Uterus (tissue), 3 donors: ENCODE measurements at regions not wholly inside any gene's neighbourhood (a gene's known extent, or its start where the extent isn't known, plus 50 kb on each side); places are given as distances from the start of the nearest gene placed in this dataset.

Experiments used
- DNase-seq, 2 donors: peaks; one replicate each; pipeline ENCODE4 v3.0.0-alpha.2; 2019 to 2020
- H3K27ac ChIP-seq, 2 donors: fragments of 200-600 bp; sonication (generic); 1 replicate in 1 of 2; 2 replicates in 1 of 2; pipeline ENCODE4 v1.5.1; 2016 to 2018
- H3K27me3 ChIP-seq, 2 donors: fragments of 200-600 bp; sonication (generic); one replicate each; pipeline ENCODE4 v1.5.1; 2018 to 2019; ENCODE audit warnings: control low read depth in 1 of 2
- H3K36me3 ChIP-seq, 2 donors: fragments of 200-600 bp; sonication (generic); one replicate each; pipeline ENCODE4 v1.5.1; 2019; ENCODE audit warnings: control low read depth in 1 of 2
- H3K4me1 ChIP-seq, 2 donors: fragments of 200-600 bp; sonication (generic); one replicate each; pipeline ENCODE4 v1.5.1; 2018 to 2019; ENCODE audit warnings: control low read depth in 1 of 2
- H3K4me3 ChIP-seq, 2 donors: fragments of 200-600 bp; sonication (generic); 1 replicate in 1 of 2; 2 replicates in 1 of 2; pipeline ENCODE4 v1.5.1; 2018 to 2019; ENCODE audit warnings: mild to moderate bottlenecking in 1 of 2
- H3K9me3 ChIP-seq, 2 donors: fragments of 200-600 bp; sonication (generic); one replicate each; pipeline ENCODE4 v1.5.1; 2019; ENCODE audit warnings: control low read depth in 1 of 2
- POLR2A ChIP-seq, 2 donors: fragments of 450-650 bp; IDR thresholded peaks; one replicate each; pipeline ENCODE4 v1.6.1; 2016; ENCODE audit warnings: antibody characterized with exemption in 2 of 2, mild to moderate bottlenecking in 1 of 2, moderate library complexity in 1 of 2
- intact Hi-C: fragments of 100-400 bp; cut with DNase I; formaldehyde crosslinking; loops from one replicate; pipeline ENCODE4 v1.15.1; 2023; ENCODE audit warnings: low total_unique reads
- TF ChIP-seq, protein P1 (sequence below), 4 experiments: fragments of 200-600 bp in 2 of 4; fragments of 450-650 bp in 2 of 4; sonication (generic) in 2 of 4; IDR thresholded peaks; one replicate each; pipeline ENCODE4 v1.5.1; 2016 to 2019; ENCODE audit warnings: antibody characterized with exemption in 4 of 4, mild to moderate bottlenecking in 2 of 4, moderate library complexity in 1 of 4
- donor health status: DM: yes; HTN: yes; CAD: no.

DNA sequence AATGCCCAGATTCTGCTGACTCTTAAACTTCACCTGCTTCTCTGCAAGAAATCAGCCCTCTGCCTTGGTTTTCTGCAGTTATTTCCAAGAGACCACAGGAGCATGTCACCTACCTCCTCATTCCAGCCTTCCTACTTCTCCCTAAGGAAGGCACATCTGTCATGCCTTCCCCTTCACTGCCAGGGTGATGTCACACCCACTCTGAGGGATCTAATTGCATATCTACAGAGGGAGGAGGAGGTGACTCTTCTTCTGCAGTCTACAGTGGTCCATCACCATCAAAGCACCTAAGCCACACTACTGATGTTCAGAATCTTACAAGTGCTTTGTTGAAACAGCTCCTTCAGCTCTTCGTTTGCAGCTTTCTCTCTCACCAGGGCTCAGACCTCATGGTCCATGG lies 275.5 kb downstream of the FGFR2 start:
- H3K27ac ChIP-seq: no peak overlapping the region
- no peak overlapping the region for H3K4me3 ChIP-seq
- H3K36me3 ChIP-seq: no peaks in the 10 kb centered on the region
- H3K4me1 ChIP-seq: no peaks in the 10 kb centered on the region
- TF ChIP-seq, protein P1, sequence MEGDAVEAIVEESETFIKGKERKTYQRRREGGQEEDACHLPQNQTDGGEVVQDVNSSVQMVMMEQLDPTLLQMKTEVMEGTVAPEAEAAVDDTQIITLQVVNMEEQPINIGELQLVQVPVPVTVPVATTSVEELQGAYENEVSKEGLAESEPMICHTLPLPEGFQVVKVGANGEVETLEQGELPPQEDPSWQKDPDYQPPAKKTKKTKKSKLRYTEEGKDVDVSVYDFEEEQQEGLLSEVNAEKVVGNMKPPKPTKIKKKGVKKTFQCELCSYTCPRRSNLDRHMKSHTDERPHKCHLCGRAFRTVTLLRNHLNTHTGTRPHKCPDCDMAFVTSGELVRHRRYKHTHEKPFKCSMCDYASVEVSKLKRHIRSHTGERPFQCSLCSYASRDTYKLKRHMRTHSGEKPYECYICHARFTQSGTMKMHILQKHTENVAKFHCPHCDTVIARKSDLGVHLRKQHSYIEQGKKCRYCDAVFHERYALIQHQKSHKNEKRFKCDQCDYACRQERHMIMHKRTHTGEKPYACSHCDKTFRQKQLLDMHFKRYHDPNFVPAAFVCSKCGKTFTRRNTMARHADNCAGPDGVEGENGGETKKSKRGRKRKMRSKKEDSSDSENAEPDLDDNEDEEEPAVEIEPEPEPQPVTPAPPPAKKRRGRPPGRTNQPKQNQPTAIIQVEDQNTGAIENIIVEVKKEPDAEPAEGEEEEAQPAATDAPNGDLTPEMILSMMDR (IDR thresholded peaks at IDR 0.05): no peak
- TF ChIP-seq POLR2A (IDR thresholded peaks at IDR 0.05): no peak
- no peak for DNase-seq
- no peaks in the 10 kb centered on the region for H3K27me3 ChIP-seq
- H3K9me3 ChIP-seq: no peaks in the 10 kb centered on the region
- intact Hi-C loops: no loop called here

DNA sequence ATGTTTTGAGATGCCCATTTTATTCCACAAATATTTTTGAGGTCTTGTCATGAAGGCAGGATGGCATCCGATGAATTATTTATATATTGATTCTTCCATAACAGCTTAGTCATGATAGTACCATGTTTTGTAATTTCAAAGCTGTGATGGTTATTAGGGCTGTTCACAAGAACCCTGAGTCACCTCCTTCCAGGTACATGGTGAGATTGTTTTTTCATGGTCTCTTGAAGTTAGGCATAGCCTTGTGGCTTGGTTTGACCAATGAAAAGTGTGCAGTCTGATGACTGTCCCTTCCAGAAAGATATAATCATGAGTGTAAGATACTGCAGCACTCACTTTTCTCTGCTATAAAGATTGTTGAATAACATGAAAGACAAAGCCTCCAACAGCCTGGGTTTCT lies 274.8 kb downstream of the FGFR2 start:
- H3K4me3 ChIP-seq: no peak overlapping the region
- H3K9me3 ChIP-seq: no peaks in the 10 kb centered on the region
- intact Hi-C loops: no loop called here
- no peaks in the 10 kb centered on the region for H3K27me3 ChIP-seq
- no peak for DNase-seq
- no peak overlapping the region for H3K27ac ChIP-seq
- no peaks in the 10 kb centered on the region for H3K36me3 ChIP-seq
- H3K4me1 ChIP-seq: no peaks in the 10 kb centered on the region
- TF ChIP-seq POLR2A (IDR thresholded peaks at IDR 0.05): no peak
- TF ChIP-seq, protein P1 (IDR thresholded peaks at IDR 0.05): no peak

DNA sequence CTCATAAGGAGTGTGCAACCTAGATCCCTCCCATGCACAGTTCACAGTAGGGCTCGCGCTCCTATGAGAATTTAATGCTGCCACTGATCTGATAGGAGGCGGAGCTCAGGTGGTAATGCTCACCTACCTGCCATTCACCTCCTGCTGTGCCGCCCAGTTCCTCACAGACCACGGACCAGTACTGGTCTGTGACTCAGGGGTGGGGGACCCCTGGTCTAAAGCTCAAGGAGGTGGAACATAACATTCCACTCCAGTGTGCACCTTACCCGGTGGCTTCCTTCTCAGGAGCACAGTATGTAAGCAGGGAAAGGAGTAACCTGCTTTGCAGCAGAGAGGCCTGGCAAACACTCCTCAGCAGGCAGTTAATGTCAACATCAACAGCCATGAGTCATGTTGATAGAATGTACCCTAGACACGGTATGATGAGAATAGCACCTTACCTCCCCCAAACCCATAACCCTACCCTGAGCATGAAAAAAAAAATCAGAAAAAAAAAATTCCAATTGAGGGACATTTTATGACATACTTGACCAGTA lies 273.5 kb downstream of the FGFR2 start:
- no peak for DNase-seq
- H3K27ac ChIP-seq: no peak overlapping the region
- H3K4me3 ChIP-seq: no peak overlapping the region
- no peaks in the 10 kb centered on the region for H3K36me3 ChIP-seq
- no peaks in the 10 kb centered on the region for H3K9me3 ChIP-seq
- TF ChIP-seq, protein P1 (IDR thresholded peaks at IDR 0.05): no peak
- no peaks in the 10 kb centered on the region for H3K4me1 ChIP-seq
- intact Hi-C loops: no loop called here
- no peaks in the 10 kb centered on the region for H3K27me3 ChIP-seq

DNA sequence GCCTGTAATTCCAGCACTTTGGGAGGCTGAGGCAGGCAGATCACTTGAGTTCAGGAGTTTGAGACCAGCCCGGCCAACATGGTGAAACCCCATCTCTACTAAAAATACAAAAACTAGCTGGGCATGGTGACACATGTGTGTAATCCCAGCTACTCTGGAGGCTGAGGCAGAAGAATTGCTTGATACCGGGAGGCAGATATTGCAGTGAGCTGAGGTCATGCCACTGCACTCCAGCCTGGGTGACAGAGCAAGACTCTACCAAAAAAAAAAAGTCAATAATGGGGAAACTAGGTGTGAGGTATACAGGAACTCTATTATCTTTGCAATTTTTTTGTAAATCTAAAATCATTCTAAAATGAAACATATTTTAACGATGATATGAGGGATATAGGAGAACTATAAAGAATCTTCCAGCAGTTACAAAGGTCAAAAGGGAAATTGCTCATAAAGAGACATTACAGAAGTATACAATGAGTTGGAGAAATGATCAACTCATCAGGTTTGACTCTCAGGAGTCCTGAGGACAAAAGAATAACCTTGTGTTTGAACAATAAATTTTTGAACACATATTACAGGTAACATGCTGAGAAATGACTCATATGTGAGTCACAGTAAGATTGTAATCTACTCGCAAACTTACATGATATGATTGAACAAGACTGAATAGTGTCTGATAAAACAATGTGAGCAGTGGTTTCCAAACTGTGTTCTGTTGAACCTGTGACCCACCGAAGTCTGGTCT lies 272.6 kb downstream of the FGFR2 start:
- no peak overlapping the region for H3K27ac ChIP-seq
- H3K27me3 ChIP-seq: no peaks in the 10 kb centered on the region
- no peak for TF ChIP-seq POLR2A (IDR thresholded peaks at IDR 0.05)
- TF ChIP-seq, protein P1 (IDR thresholded peaks at IDR 0.05): no peak
- H3K36me3 ChIP-seq: no peaks in the 10 kb centered on the region
- no peak overlapping the region for H3K4me3 ChIP-seq
- H3K4me1 ChIP-seq: no peaks in the 10 kb centered on the region
- no peak for DNase-seq
- intact Hi-C loops: no loop called here
- no peaks in the 10 kb centered on the region for H3K9me3 ChIP-seq

DNA sequence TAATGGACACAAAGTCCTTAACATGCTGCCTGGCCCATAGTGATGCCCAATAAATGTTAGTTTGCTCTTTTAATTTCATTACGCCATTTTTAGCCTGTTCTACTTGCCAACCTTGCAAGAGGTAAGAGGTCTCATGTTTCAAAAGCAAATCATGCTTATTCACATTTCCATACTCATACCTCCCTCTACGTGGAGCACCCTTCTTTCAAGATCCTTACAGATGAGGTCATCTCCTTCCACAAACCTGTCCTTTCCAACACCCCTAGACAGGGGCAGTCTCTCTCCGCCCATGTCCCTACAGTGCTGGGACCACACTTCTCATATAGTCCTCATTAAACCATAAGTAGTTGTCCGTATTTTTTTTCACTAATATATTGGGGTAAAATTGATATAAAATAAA lies 271.3 kb downstream of the FGFR2 start:
- intact Hi-C loops: no loop called here
- Histone ChIP-seq H3K4me3 (no peak overlapping the region), H3K27ac (no peak overlapping the region), H3K36me3 (no peaks in the 10 kb centered on the region), H3K9me3 (no peaks in the 10 kb centered on the region), H3K4me1 (no peaks in the 10 kb centered on the region), H3K27me3 (no peaks in the 10 kb centered on the region)
- DNase-seq: no peak
- TF ChIP-seq POLR2A (IDR thresholded peaks at IDR 0.05): no peak
- TF ChIP-seq, protein P1 (IDR thresholded peaks at IDR 0.05): no peak
